Stomach (tissue), 8 donors: ENCODE measurements at regions not wholly inside any gene's neighbourhood (a gene's known extent, or its start where the extent isn't known, plus 50 kb on each side); places are given as distances from the start of the nearest gene placed in this dataset.

ENCODE experiments used
- DNase-seq, 2 donors: peaks; one replicate each; pipeline versions ENCODE4 v3.0.0 to v3.0.0-alpha.2; 2013 to 2019
- H3K27ac ChIP-seq, 5 donors: fragments of 200-600 bp in 4 of 5; sonication (generic) in 4 of 5; one replicate each; pipeline ENCODE4 v1.5.1; 2013 to 2019; ENCODE audit warnings: mild to moderate bottlenecking in 1 of 5, moderate library complexity in 1 of 5
- H3K27me3 ChIP-seq, 3 donors: fragments of 200-600 bp; sonication (generic); one replicate each; pipeline ENCODE4 v1.5.1; 2017 to 2019; ENCODE audit warnings: mixed run types in 1 of 3
- H3K36me3 ChIP-seq, 4 donors: fragments of 200-600 bp; sonication (generic); 1 replicate in 3 of 4; 2 replicates in 1 of 4; pipeline ENCODE4 v1.5.1; 2016 to 2019
- H3K4me1 ChIP-seq, 4 donors: fragments of 200-600 bp; sonication (generic); one replicate each; pipeline ENCODE4 v1.5.1; 2016 to 2019
- H3K4me3 ChIP-seq, 4 donors: fragments of 200-600 bp; sonication (generic) in 3 of 4; one replicate each; pipeline ENCODE4 v1.5.1; 2016 to 2019; ENCODE audit warnings: mild to moderate bottlenecking in 1 of 4
- H3K9me3 ChIP-seq, 4 donors: fragments of 200-600 bp; sonication (generic); one replicate each; pipeline ENCODE4 v1.5.1; 2016 to 2019
- CTCF ChIP-seq, 7 experiments: fragments of 450-650 bp in 4 of 7; fragments of 200-600 bp in 3 of 7; sonication (generic) in 3 of 7; IDR thresholded peaks; one replicate each; pipeline ENCODE4 v1.5.1; 2016 to 2019; ENCODE audit warnings: antibody characterized with exemption in 7 of 7, control low read depth in 2 of 7, mild to moderate bottlenecking in 1 of 7
- EP300 ChIP-seq: sonication (generic); formaldehyde crosslinking; IDR thresholded peaks from one replicate; pipeline ENCODE4 v1.6.1; 2017; ENCODE audit warnings: antibody characterized with exemption
- POLR2A ChIP-seq, 4 donors: fragments of 450-650 bp; IDR thresholded peaks; one replicate each; pipeline ENCODE4 v1.6.1; 2016; ENCODE audit warnings: antibody characterized with exemption in 4 of 4, control low read depth in 2 of 4, mild to moderate bottlenecking in 1 of 4, moderate library complexity in 1 of 4
- POLR2AphosphoS5 ChIP-seq, 3 donors: sonication (generic); formaldehyde crosslinking; IDR thresholded peaks; one replicate each; pipeline ENCODE4 v1.6.1; 2016; ENCODE audit warnings: antibody characterized with exemption in 3 of 3
- WGBS, 5 donors: extraction: QIAGEN DNeasy Blood & Tissue Kit in 3 of 5; methylation state at CpG; one replicate each; pipeline versions ENCODE4 v1.1.5 to v1.1.7; 2013 to 2018; 5-methylcytosine and 5-hydroxymethylcytosine counted together
- intact Hi-C: fragments of 100-400 bp; cut with DNase I; formaldehyde crosslinking; loops from one replicate; pipeline ENCODE4 v1.15.1; 2023; ENCODE audit warnings: low total_unique reads
- donor health status: healthy with polysubstance abuse.
- donor health status: Bipolar disorder and iron deficiency.
- donor health status: healthy.

- Histone ChIP-seq H3K27me3 (no peaks in the 10 kb centered on the region), H3K4me1 (no peaks in the 10 kb centered on the region), H3K27ac (no peak overlapping the region), H3K4me3 (no peak overlapping the region), H3K36me3 (no peaks in the 10 kb centered on the region), H3K9me3 (peaks cover 0 to 9% (median under 1%) of the 10 kb centered on the region in 4 donors)
- TF ChIP-seq EP300 (no peak), POLR2A (IDR thresholded peaks at IDR 0.05) (no peak), POLR2AphosphoS5 (IDR thresholded peaks at IDR 0.05) (no peak), CTCF (IDR thresholded peaks at IDR 0.05) (no peak)
- DNase-seq: no peak
- intact Hi-C loops: no loop called here
- 44 to 74% (median 65%) methylated on average over 3 of the region's 3 CpGs for WGBS, 5 donors
Measured at GRCh38 chr5:163908253-163908652, 402.8 kb downstream of the MAT2B start.

GRCh38 chr5:163910226-163910625 is 404.8 kb downstream of the MAT2B start:
- WGBS, 5 donors: 92 to 96% (median 94%) methylated on average over 1 of the region's 1 CpG
- TF ChIP-seq POLR2A (IDR thresholded peaks at IDR 0.05) (no peak), POLR2AphosphoS5 (IDR thresholded peaks at IDR 0.05) (no peak), CTCF (IDR thresholded peaks at IDR 0.05) (no peak), EP300 (no peak)
- intact Hi-C loops: no loop called here

GRCh38 chr5:163912046-163912445 is 406.6 kb downstream of the MAT2B start:
- H3K4me3 ChIP-seq: no peak overlapping the region
- H3K9me3 ChIP-seq: no peaks in the 10 kb centered on the region
- no peaks in the 10 kb centered on the region for H3K4me1 ChIP-seq
- no peak for DNase-seq
- no peak for TF ChIP-seq CTCF (IDR thresholded peaks at IDR 0.05)
- TF ChIP-seq EP300: no peak
- no peak for TF ChIP-seq POLR2A (IDR thresholded peaks at IDR 0.05)
- no peak for TF ChIP-seq POLR2AphosphoS5 (IDR thresholded peaks at IDR 0.05)
- no peak overlapping the region for H3K27ac ChIP-seq
- no peaks in the 10 kb centered on the region for H3K27me3 ChIP-seq
- intact Hi-C loops: no loop called here
- 74 to 91% (median 85%) methylated on average over 4 of the region's 4 CpGs for WGBS, 5 donors
- H3K36me3 ChIP-seq: no peaks in the 10 kb centered on the region

More at GRCh38 chr5:163910226-163910625, 404.8 kb downstream of the MAT2B start:
- no peaks in the 10 kb centered on the region for H3K4me1 ChIP-seq
- no peaks in the 10 kb centered on the region for H3K27me3 ChIP-seq
- no peak overlapping the region for H3K27ac ChIP-seq
- no peaks in the 10 kb centered on the region for H3K36me3 ChIP-seq
- no peak for DNase-seq
- H3K4me3 ChIP-seq: no peak overlapping the region
- H3K9me3 ChIP-seq: peaks cover 0 to 9% (median 0%) of the 10 kb centered on the region in 4 donors

- Histone ChIP-seq H3K27me3 (no peaks in the 10 kb centered on the region), H3K9me3 (no peaks in the 10 kb centered on the region), H3K36me3 (no peaks in the 10 kb centered on the region), H3K4me1 (no peaks in the 10 kb centered on the region), H3K4me3 (no peak overlapping the region), H3K27ac (no peak overlapping the region)
- DNase-seq: no peak
- WGBS, 5 donors: 67 to 85% (median 73%) methylated on average over 3 of the region's 3 CpGs
- TF ChIP-seq CTCF (IDR thresholded peaks at IDR 0.05): no peak
- no peak for TF ChIP-seq POLR2A (IDR thresholded peaks at IDR 0.05)
- TF ChIP-seq EP300: no peak
- TF ChIP-seq POLR2AphosphoS5 (IDR thresholded peaks at IDR 0.05): no peak
- intact Hi-C loops: no loop called here
Measured at GRCh38 chr5:163913548-163913947, 408.1 kb downstream of the MAT2B start.
